HG03571 (cell line): ENCODE measurements at regions not wholly inside any gene's neighbourhood (a gene's known extent, or its start where the extent isn't known, plus 50 kb on each side); places are given as distances from the start of the nearest gene placed in this dataset.

ENCODE experiments used
- ATAC-seq: cut with Tn5 transposase; IDR thresholded peaks from one replicate; pipeline ENCODE4 v1.9.1; 2021; ENCODE audit not compliant: unreplicated experiment

GRCh38 chr4:115956054-115956796, 842.8 kb upstream of the NDST4 start:
- peak; percentile 61 for ATAC-seq

GRCh38 chr4:115950806-115951205, 837.4 kb upstream of the NDST4 start:
- no peak for ATAC-seq

GRCh38 chr4:115949974-115950743, 836.7 kb upstream of the NDST4 start:
- ATAC-seq, result peak; percentile 94

DNA sequence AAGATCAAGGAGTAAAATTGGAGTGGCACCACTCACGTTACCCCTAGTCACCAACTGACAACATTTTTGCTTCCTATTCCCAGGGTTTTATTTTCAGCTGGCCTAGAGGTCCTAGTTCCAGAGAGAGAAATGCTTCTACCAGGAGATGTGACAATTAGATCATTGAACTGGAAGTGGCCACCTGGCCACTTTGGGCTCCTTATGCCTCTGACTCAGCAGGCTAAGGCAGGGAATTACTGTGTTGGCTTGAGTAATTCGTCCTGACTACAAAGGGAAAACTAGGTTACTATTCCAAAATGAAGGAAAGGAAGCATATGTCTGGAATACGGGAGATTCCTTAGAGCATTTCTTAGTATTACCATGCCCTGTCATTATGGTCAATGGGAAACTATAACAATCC, 831.6 kb upstream of the NDST4 start:
- no peak for ATAC-seq

GRCh38 chr4:115944146-115944905, 830.9 kb upstream of the NDST4 start:
- ATAC-seq, result no peak

- no peak for ATAC-seq
Observed at GRCh38 chr4:115938764-115939443, 825.5 kb upstream of the NDST4 start.

GRCh38 chr4:115929373-115929772, 816.0 kb upstream of the NDST4 start:
- no peak for ATAC-seq

GRCh38 chr4:115927382-115927781, 814.0 kb upstream of the NDST4 start:
- ATAC-seq, result no peak

DNA sequence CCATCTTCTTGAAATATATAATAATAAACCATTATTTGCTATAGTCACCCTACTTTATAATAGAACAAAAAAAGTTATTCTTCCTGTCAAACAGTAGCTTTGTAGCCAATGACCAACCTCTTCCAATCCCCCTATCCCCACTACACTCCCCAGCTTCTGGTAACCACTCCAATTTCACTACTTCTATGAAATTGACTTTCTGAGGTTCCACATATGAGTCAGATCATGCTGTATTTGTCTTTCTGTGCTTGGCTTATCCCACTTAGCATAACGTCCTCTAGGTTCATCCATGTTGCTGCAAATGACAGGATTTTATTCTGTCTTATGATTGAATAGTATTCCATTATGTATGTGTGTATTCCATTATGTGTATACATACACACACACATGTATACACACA, 809.7 kb upstream of the NDST4 start:
- no peak for ATAC-seq

GRCh38 chr4:115920637-115921036, 807.2 kb upstream of the NDST4 start:
- no peak for ATAC-seq

DNA sequence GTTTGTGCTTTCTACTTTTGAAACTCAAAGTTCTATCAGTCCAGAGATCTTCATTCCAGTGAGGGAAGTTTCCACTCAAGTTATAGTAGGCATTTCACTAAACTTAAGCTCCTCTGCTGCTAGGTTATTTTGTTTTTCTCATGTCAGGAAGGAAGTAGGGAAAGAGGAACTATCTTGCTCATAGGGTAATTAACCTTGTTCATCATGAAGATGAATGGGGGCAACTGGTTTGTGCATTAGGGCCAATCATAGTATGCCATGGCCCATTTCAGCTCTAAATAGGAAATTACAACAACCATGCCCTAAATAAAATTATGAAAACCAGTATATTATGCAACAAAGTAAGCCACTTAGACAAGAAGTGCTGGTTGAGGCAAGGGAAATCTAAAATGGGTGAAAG, 804.7 kb upstream of the NDST4 start:
- no peak for ATAC-seq

DNA sequence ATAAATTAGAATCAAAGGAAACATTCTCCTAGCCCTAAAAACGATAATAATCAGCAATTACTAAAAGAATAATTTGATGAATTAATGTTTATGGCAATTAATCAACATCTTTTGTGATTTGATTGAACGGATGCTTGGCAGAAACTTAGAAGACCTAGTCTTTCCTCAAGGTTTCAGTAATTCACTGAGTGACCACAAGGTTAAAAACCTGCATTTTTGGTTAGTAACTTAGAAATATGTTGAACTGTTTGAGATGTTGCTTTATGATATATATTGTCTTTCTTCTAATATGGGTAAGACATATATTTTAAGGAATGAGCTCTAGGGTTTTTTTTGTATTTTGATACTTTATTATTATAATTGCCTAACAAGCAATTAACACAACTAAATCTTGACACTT, 793.0 kb upstream of the NDST4 start:
- ATAC-seq, result no peak

- no peak for ATAC-seq
Observed at GRCh38 chr4:115883847-115884246, 770.4 kb upstream of the NDST4 start.

- no peak for ATAC-seq
Observed at GRCh38 chr4:115883231-115883630, 769.8 kb upstream of the NDST4 start.

- no peak for ATAC-seq
Observed at GRCh38 chr4:115873048-115873447, 759.6 kb upstream of the NDST4 start.

- ATAC-seq, result no peak
Observed at GRCh38 chr4:115871596-115871995, 758.2 kb upstream of the NDST4 start.

GRCh38 chr4:115866364-115866896, 753.0 kb upstream of the NDST4 start:
- no peak for ATAC-seq

DNA sequence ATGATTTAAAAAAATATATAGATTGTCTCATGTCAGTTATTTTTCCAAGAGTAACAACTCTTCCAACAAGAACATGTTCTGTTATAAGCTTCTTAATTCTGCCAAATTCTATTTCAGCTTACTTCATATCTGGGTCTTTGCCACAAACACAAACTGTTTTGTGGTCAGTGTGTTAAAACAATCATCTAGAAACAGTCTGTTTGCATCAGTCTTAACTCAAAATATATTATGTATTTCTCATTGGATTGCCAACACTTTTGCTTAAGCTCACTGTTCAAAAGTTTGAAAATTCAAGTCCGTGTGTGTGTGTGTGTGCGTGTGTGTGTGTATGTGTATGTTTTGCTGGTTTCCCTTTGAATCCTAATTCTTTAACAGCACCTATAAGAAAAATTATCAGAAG, 752.3 kb upstream of the NDST4 start:
- no peak for ATAC-seq

- no peak for ATAC-seq
Observed at GRCh38 chr4:115852767-115853091, 739.3 kb upstream of the NDST4 start.

GRCh38 chr4:115851918-115852766, 738.7 kb upstream of the NDST4 start:
- ATAC-seq, result peak; percentile 75
